ENCODE measurements at regions not wholly inside any gene's neighbourhood (a gene's known extent, or its start where the extent isn't known, plus 50 kb on each side); places are given as distances from the start of the nearest gene placed in this dataset.

GRCh38 chr3:135849827-135850226 lies 115.7 kb upstream of the PPP2R3A start:
- TF ChIP-seq POLR2A (IDR thresholded peaks at IDR 0.05; ENCODE audit: low read depth) (no peak), CTCF (IDR thresholded peaks at IDR 0.05) (no peak)
